B cell (primary cell): ENCODE measurements at regions not wholly inside any gene's neighbourhood (a gene's known extent, or its start where the extent isn't known, plus 50 kb on each side); places are given as distances from the start of the nearest gene placed in this dataset.

Source experiments
- CTCF ChIP-seq: fragments of 200-600 bp; IDR thresholded peaks from one replicate; pipeline ENCODE4 v1.8.0; 2022; ENCODE audit warnings: antibody characterized with exemption, mild to moderate bottlenecking
- EZH2 ChIP-seq: IDR thresholded peaks from 2 replicates; pipeline ENCODE4 v1.6.1; 2012; ENCODE audit warnings: borderline replicate concordance, low read depth, mild to moderate bottlenecking, moderate library complexity, low read length; ENCODE audit not compliant: insufficient read depth, poor library complexity, severe bottlenecking

- no peak for TF ChIP-seq CTCF
- TF ChIP-seq EZH2, result no peak
These were observed 698.6 kb downstream of the NOVA1 start for GRCh38 chr14:25899197-25899596.
